Heart left ventricle (tissue), 16 donors: ENCODE measurements at regions not wholly inside any gene's neighbourhood (a gene's known extent, or its start where the extent isn't known, plus 50 kb on each side); places are given as distances from the start of the nearest gene placed in this dataset.

Experiments
- ATAC-seq, 4 donors: fragments of 200-7000 bp; cut with Tn5 transposase; one replicate each; pipeline ENCODE4 v1.9.1; 2020 to 2022; ENCODE audit warnings: moderate library complexity in 4 of 4, mild to moderate bottlenecking in 3 of 4, moderate number of reproducible peaks in 1 of 4
- DNase-seq, 5 donors: peaks; one replicate each; pipeline ENCODE4 v3.0.0-alpha.2; 2020
- H3K27ac ChIP-seq, 12 donors: fragments of 200-600 bp; sonication (generic) in 4 of 12; one replicate each; pipeline versions ENCODE4 v1.5.0 to v1.8.0; 2016 to 2022; ENCODE audit warnings: mild to moderate bottlenecking in 2 of 12
- H3K27me3 ChIP-seq, 9 donors: fragments of 200-600 bp; sonication (generic) in 2 of 9; one replicate each; pipeline versions ENCODE4 v1.5.1 to v1.8.0; 2016 to 2022; ENCODE audit warnings: mild to moderate bottlenecking in 3 of 9
- H3K36me3 ChIP-seq, 9 donors: fragments of 200-600 bp; sonication (generic) in 2 of 9; one replicate each; pipeline versions ENCODE4 v1.5.0 to v1.8.0; 2018 to 2022; ENCODE audit warnings: mild to moderate bottlenecking in 2 of 9
- H3K4me1 ChIP-seq, 12 donors: fragments of 200-600 bp; sonication (generic) in 4 of 12; one replicate each; pipeline versions ENCODE4 v1.5.0 to v1.8.0; 2016 to 2022; ENCODE audit warnings: mild to moderate bottlenecking in 3 of 12
- H3K4me3 ChIP-seq, 12 donors: fragments of 200-600 bp; sonication (generic) in 4 of 12; one replicate each; pipeline versions ENCODE4 v1.5.0 to v1.8.0; 2017 to 2022; ENCODE audit warnings: mild to moderate bottlenecking in 9 of 12, moderate library complexity in 4 of 12
- H3K9me3 ChIP-seq, 12 donors: fragments of 200-600 bp; sonication (generic) in 4 of 12; one replicate each; pipeline versions ENCODE4 v1.5.0 to v1.8.0; 2016 to 2022; ENCODE audit warnings: mild to moderate bottlenecking in 1 of 12
- CTCF ChIP-seq, 12 donors: fragments of 200-600 bp; sonication (generic) in 4 of 12; IDR thresholded peaks; one replicate each; pipeline versions ENCODE4 v1.5.0 to v1.8.0; 2018 to 2022; ENCODE audit warnings: antibody characterized with exemption in 12 of 12, mild to moderate bottlenecking in 5 of 12
- POLR2A ChIP-seq, 2 donors: fragments of 450-650 bp; IDR thresholded peaks; one replicate each; pipeline ENCODE4 v1.6.1; 2017; ENCODE audit warnings: antibody characterized with exemption in 2 of 2, mild to moderate bottlenecking in 2 of 2, moderate library complexity in 2 of 2
- WGBS, 4 donors: extraction: QIAGEN DNeasy Blood & Tissue Kit in 2 of 4; methylation state at CpG; one replicate each; pipeline versions ENCODE4 v1.1.5 to v1.1.7; 2013 to 2018; 5-methylcytosine and 5-hydroxymethylcytosine counted together
- intact Hi-C, 10 donors: fragments of 100-400 bp; cut with DNase I; formaldehyde crosslinking; loops; one replicate each; pipeline versions ENCODE4 v1.11.1 to v1.14.2; 2022
- donor health status: ischemic (EF 13 %, LVEDD 7.1; RV severe dilation, severe dysfunction).
- donor health status: healthy with polysubstance abuse.
- donor health status: DM: no; HTN: yes; CAD: no.
- donor health status: DM: no; HTN: no; CAD: no.
- donor health status: ischemic (EF 25% LVEDD 6.9; RV normal size, moderate dysfunction).
- donor health status: ischemic (EF 25% LVEDD 5.7; RV mildly dilated, moderate dysfunction).
- donor health status: healthy.
- donor health status: DM: yes; HTN: yes; CAD: no.
- donor health status: ischemic (EF 35%, LVEDD 5.7; RV mildly dilated, moderate dysfunction).
- donor health status: nonischemic (EF 11% LVEDD 7.7; RV severe dilation, severe dysfunction).
- donor health status: DM: yes; HTN: yes; CAD: no.
- donor health status: PGD.
- donor health status: ischemic (EF 29% LVEDD 5.4; RV normal size, mild dysfunction).
- donor health status: nonischemic (EF 23%, LVEDD 6.1; RV moderate dilation, normal function).

- H3K27me3 ChIP-seq, result peaks cover 0 to 6% (median 0%) of the 10 kb centered on the region in 9 donors
- no peaks in the 10 kb centered on the region for H3K4me1 ChIP-seq
- intact Hi-C loops, result no loop called here
- H3K27ac ChIP-seq, result no peak overlapping the region
- WGBS, 4 donors, result 69 to 80% (median 71%) methylated on average over 14 of the region's 14 CpGs
- H3K4me3 ChIP-seq, result no peak overlapping the region
- no peak for TF ChIP-seq CTCF (IDR thresholded peaks at IDR 0.05)
- TF ChIP-seq POLR2A (IDR thresholded peaks at IDR 0.05), result no peak
- H3K9me3 ChIP-seq, result no peaks in the 10 kb centered on the region
- DNase-seq (no peak), ATAC-seq (no peak)
- no peaks in the 10 kb centered on the region for H3K36me3 ChIP-seq
Observed at GRCh38 chr5:2441495-2442180, 309.8 kb downstream of the IRX2 start.

GRCh38 chr5:2439608-2440007, 311.9 kb downstream of the IRX2 start:
- ATAC-seq (no peak), DNase-seq (no peak)
- Histone ChIP-seq H3K27ac (no peak overlapping the region), H3K4me1 (no peaks in the 10 kb centered on the region), H3K4me3 (no peak overlapping the region), H3K9me3 (no peaks in the 10 kb centered on the region), H3K36me3 (no peaks in the 10 kb centered on the region), H3K27me3 (peaks cover 0 to 14% (median 0%) of the 10 kb centered on the region in 9 donors)
- 83 to 88% (median 85%) methylated on average over 3 of the region's 3 CpGs for WGBS, 4 donors
- intact Hi-C loops, result no loop called here
- TF ChIP-seq POLR2A (IDR thresholded peaks at IDR 0.05) (no peak), CTCF (IDR thresholded peaks at IDR 0.05) (no peak)

- DNase-seq (no peak), ATAC-seq (no peak)
- H3K4me3 ChIP-seq, result no peak overlapping the region
- H3K9me3 ChIP-seq, result no peaks in the 10 kb centered on the region
- intact Hi-C loops, result no loop called here
- no peaks in the 10 kb centered on the region for H3K36me3 ChIP-seq
- 66 to 77% (median 71%) methylated on average over 6 of the region's 6 CpGs for WGBS, 4 donors
- no peak overlapping the region for H3K27ac ChIP-seq
- H3K4me1 ChIP-seq, result no peaks in the 10 kb centered on the region
- peaks cover 0 to 20% (median 0%) of the 10 kb centered on the region in 9 donors for H3K27me3 ChIP-seq
- TF ChIP-seq POLR2A (IDR thresholded peaks at IDR 0.05) (no peak), CTCF (IDR thresholded peaks at IDR 0.05) (no peak)
Observed at GRCh38 chr5:2433086-2433485, 318.4 kb downstream of the IRX2 start.

DNA sequence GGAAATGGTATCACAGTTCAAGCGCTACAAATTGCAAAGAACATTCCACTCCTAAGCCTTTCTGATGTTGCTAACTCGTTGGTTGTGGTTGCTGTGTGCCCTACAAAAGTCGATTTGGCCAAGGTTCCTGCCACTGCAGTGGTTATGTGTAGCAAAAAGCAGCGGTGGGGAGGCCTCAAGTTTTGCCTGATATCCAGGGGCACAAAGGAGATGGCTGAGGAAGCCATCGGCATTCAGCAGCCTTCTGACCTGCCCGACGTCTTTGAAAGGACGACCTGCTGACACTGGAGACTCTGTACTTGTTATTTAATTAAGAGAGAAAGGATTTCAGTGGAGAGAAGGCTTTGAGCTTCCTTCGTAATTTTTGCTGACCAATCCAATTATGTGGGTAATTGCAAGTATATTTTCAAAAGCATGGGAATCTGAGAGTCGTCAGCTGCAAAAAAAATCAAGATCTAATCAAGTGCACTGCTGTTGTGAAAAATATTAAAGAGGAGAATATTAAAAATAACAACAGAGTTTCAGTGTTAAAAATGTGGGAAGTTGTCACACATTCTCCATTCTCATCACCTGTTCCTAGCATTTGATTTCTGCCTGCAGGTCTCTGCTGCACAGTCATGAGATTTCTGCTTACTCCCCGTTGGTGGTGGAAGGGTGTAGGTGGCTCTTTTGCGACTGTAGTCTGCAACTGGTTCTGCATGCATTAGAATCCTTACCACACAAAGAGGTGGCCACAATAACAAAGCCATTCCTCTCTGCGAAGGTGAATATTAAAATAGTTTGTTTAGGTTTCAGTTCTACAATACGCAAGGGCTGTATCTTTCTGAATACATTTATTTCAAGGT, 319.2 kb downstream of the IRX2 start:
- H3K27ac ChIP-seq, result no peak overlapping the region
- no peaks in the 10 kb centered on the region for H3K9me3 ChIP-seq
- TF ChIP-seq CTCF (IDR thresholded peaks at IDR 0.05) (no peak), POLR2A (IDR thresholded peaks at IDR 0.05) (no peak)
- H3K36me3 ChIP-seq, result no peaks in the 10 kb centered on the region
- no peak overlapping the region for H3K4me3 ChIP-seq
- 68 to 75% (median 72%) methylated on average over 14 of the region's 14 CpGs for WGBS, 4 donors
- intact Hi-C loops, result no loop called here
- DNase-seq (no peak), ATAC-seq (no peak)
- no peaks in the 10 kb centered on the region for H3K4me1 ChIP-seq
- H3K27me3 ChIP-seq, result peaks cover 0 to 20% (median 0%) of the 10 kb centered on the region in 9 donors
